ENCODE measurements at regions not wholly inside any gene's neighbourhood (a gene's known extent, or its start where the extent isn't known, plus 50 kb on each side); places are given as distances from the start of the nearest gene placed in this dataset.

GRCh38 chr1:24999906-25000305 lies 69.8 kb upstream of the RUNX3 start:
- Histone ChIP-seq H3K36me3 (ENCODE audit: control insufficient read depth in 5 of 5, insufficient read depth in 5 of 5, low read length in 5 of 5) (no peaks in the 10 kb centered on the region), H3K9ac (ENCODE audit: low read length in 5 of 5) (no peak overlapping the region), H3K9me3 (ENCODE audit: control insufficient read depth in 5 of 5, low read length in 5 of 5) (no peaks in the 10 kb centered on the region), H3K27ac (ENCODE audit: low read depth, low read length) (no peak overlapping the region), H3K27me3 (ENCODE audit: control insufficient read depth in 5 of 5, insufficient read depth in 4 of 5, low read length in 5 of 5) (peaks cover 0 to 3% (median 0%) of the 10 kb centered on the region in 5 donors), H3K4me3 (ENCODE audit: low read depth in 1 of 5, low read length in 5 of 5) (no peak overlapping the region), H3K4me1 (ENCODE audit: control insufficient read depth in 5 of 5, insufficient read depth in 5 of 5, low read length in 5 of 5) (no peaks in the 10 kb centered on the region)

- H3K4me3 ChIP-seq (ENCODE audit: low read depth in 1 of 5, low read length in 5 of 5), result no peak overlapping the region
- no peak overlapping the region for H3K9ac ChIP-seq (ENCODE audit: low read length in 5 of 5)
- no peaks in the 10 kb centered on the region for H3K9me3 ChIP-seq (ENCODE audit: control insufficient read depth in 5 of 5, low read length in 5 of 5)
- H3K27ac ChIP-seq (ENCODE audit: low read depth, low read length), result no peak overlapping the region
- H3K27me3 ChIP-seq (ENCODE audit: control insufficient read depth in 5 of 5, insufficient read depth in 4 of 5, low read length in 5 of 5), result peaks cover 0 to 3% (median under 1%) of the 10 kb centered on the region in 5 donors
- no peaks in the 10 kb centered on the region for H3K4me1 ChIP-seq (ENCODE audit: control insufficient read depth in 5 of 5, insufficient read depth in 5 of 5, low read length in 5 of 5)
- H3K36me3 ChIP-seq (ENCODE audit: control insufficient read depth in 5 of 5, insufficient read depth in 5 of 5, low read length in 5 of 5), result no peaks in the 10 kb centered on the region
Observed at GRCh38 chr1:24999426-24999825, 69.3 kb upstream of the RUNX3 start.

- Histone ChIP-seq H3K9ac (ENCODE audit: low read length in 5 of 5) (no peak overlapping the region), H3K36me3 (ENCODE audit: control insufficient read depth in 5 of 5, insufficient read depth in 5 of 5, low read length in 5 of 5) (no peaks in the 10 kb centered on the region), H3K27ac (ENCODE audit: low read depth, low read length) (no peak overlapping the region), H3K4me3 (ENCODE audit: low read depth in 1 of 5, low read length in 5 of 5) (no peak overlapping the region), H3K27me3 (ENCODE audit: control insufficient read depth in 5 of 5, insufficient read depth in 4 of 5, low read length in 5 of 5) (peaks cover 0 to 8% (median 3%) of the 10 kb centered on the region in 5 donors), H3K9me3 (ENCODE audit: control insufficient read depth in 5 of 5, low read length in 5 of 5) (no peaks in the 10 kb centered on the region), H3K4me1 (ENCODE audit: control insufficient read depth in 5 of 5, insufficient read depth in 5 of 5, low read length in 5 of 5) (no peaks in the 10 kb centered on the region)
Observed at GRCh38 chr1:24998563-24999245, 68.6 kb upstream of the RUNX3 start.

DNA sequence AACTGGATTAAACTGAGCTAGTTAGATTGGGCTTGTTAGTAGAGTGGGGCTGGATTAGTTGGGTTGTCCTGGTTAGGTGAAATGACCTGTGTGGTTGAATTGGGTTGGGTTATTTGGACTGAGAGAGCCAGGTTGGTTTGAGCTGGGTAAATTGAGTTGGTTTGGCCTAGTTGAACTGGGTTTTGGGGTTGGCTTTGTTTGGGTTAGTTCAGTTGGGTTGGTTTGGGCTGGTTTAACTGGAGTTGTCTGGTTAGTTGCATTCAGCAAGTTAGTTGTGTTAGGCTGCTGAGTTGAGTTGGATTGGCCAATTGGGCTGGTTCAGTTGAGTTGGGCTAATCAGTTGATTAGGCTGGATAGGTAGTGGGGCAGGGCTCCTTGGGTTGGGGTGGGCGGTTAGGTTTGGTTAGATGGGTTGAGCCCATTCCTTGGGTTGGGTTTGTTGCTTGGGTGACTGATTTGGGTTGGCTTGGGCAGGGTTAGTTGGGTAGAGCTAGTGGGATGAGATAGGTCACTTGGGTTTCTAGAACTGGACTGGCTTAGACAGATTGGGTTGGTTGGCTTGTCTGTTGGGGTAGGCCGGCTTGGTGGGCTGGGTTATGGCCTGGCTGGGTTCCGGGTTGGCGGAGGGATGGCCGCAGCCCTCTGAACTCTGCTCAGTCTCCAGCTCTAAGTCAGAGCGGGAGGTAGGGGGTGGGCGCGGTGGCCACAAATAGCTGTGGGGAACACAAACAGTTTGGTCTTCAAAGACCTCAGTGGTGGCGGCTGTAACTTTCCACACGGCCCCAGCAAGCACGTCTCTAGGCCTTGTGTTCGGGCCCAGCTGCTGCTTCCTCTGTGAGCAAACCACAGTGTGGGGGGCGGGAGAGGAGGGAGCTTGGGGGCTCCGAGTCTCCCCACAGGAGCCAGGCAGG lies 67.2 kb upstream of the RUNX3 start:
- Histone ChIP-seq H3K9me3 (ENCODE audit: control insufficient read depth in 5 of 5, low read length in 5 of 5) (peaks cover 0 to 4% (median 1%) of the 10 kb centered on the region in 5 donors), H3K36me3 (ENCODE audit: control insufficient read depth in 5 of 5, insufficient read depth in 5 of 5, low read length in 5 of 5) (no peaks in the 10 kb centered on the region), H3K4me3 (ENCODE audit: low read depth in 1 of 5, low read length in 5 of 5) (no peak overlapping the region), H3K9ac (ENCODE audit: low read length in 5 of 5) (no peak overlapping the region), H3K4me1 (ENCODE audit: control insufficient read depth in 5 of 5, insufficient read depth in 5 of 5, low read length in 5 of 5) (no peaks in the 10 kb centered on the region), H3K27me3 (ENCODE audit: control insufficient read depth in 5 of 5, insufficient read depth in 4 of 5, low read length in 5 of 5) (peaks cover 2 to 9% (median 5%) of the 10 kb centered on the region in 5 donors), H3K27ac (ENCODE audit: low read depth, low read length) (no peak overlapping the region)

GRCh38 chr1:24996456-24996855 lies 66.4 kb upstream of the RUNX3 start:
- H3K27me3 ChIP-seq (ENCODE audit: control insufficient read depth in 5 of 5, insufficient read depth in 4 of 5, low read length in 5 of 5), result peaks cover 2 to 11% (median 5%) of the 10 kb centered on the region in 5 donors
- peaks cover 0 to under 1% (median 0%) of the 10 kb centered on the region in 5 donors for H3K4me1 ChIP-seq (ENCODE audit: control insufficient read depth in 5 of 5, insufficient read depth in 5 of 5, low read length in 5 of 5)
- no peaks in the 10 kb centered on the region for H3K36me3 ChIP-seq (ENCODE audit: control insufficient read depth in 5 of 5, insufficient read depth in 5 of 5, low read length in 5 of 5)
- H3K9me3 ChIP-seq (ENCODE audit: control insufficient read depth in 5 of 5, low read length in 5 of 5), result peaks cover 0 to 5% (median 3%) of the 10 kb centered on the region in 5 donors
- H3K27ac ChIP-seq (ENCODE audit: low read depth, low read length), result no peak overlapping the region
- H3K9ac ChIP-seq (ENCODE audit: low read length in 5 of 5), result no peak overlapping the region
- H3K4me3 ChIP-seq (ENCODE audit: low read depth in 1 of 5, low read length in 5 of 5), result no peak overlapping the region

DNA sequence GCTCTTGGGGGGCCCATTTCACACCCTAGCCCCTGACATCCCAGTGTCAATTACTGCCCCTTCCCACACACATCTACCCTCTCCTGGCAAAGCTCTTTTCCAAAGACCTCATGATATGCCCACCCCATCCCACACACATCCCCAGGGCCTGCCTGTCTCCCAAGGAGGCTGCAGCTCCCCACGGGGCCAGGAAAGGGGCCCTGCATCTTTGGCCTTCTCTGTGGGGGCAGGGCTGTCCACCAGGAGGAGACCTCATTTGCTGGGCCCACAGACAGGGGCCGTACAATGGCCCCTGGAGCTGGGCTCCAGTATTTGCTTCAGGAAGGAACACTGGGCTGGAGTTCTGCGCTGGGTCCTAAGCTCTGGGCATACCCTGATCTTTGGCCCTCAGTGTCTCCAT lies 65.6 kb upstream of the RUNX3 start:
- H3K9me3 ChIP-seq (ENCODE audit: control insufficient read depth in 5 of 5, low read length in 5 of 5), result peaks cover 0 to 5% (median 3%) of the 10 kb centered on the region in 5 donors
- H3K9ac ChIP-seq (ENCODE audit: low read length in 5 of 5), result no peak overlapping the region
- no peak overlapping the region for H3K27ac ChIP-seq (ENCODE audit: low read depth, low read length)
- peaks cover 2 to 11% (median 6%) of the 10 kb centered on the region in 5 donors for H3K27me3 ChIP-seq (ENCODE audit: control insufficient read depth in 5 of 5, insufficient read depth in 4 of 5, low read length in 5 of 5)
- H3K36me3 ChIP-seq (ENCODE audit: control insufficient read depth in 5 of 5, insufficient read depth in 5 of 5, low read length in 5 of 5), result no peaks in the 10 kb centered on the region
- no peak overlapping the region for H3K4me3 ChIP-seq (ENCODE audit: low read depth in 1 of 5, low read length in 5 of 5)
- peaks cover 0 to 8% (median 0%) of the 10 kb centered on the region in 5 donors for H3K4me1 ChIP-seq (ENCODE audit: control insufficient read depth in 5 of 5, insufficient read depth in 5 of 5, low read length in 5 of 5)

- Histone ChIP-seq H3K36me3 (ENCODE audit: control insufficient read depth in 5 of 5, insufficient read depth in 5 of 5, low read length in 5 of 5) (no peaks in the 10 kb centered on the region), H3K4me3 (ENCODE audit: low read depth in 1 of 5, low read length in 5 of 5) (no peak overlapping the region), H3K9me3 (ENCODE audit: control insufficient read depth in 5 of 5, low read length in 5 of 5) (peaks cover 0 to 5% (median 3%) of the 10 kb centered on the region in 5 donors), H3K27me3 (ENCODE audit: control insufficient read depth in 5 of 5, insufficient read depth in 4 of 5, low read length in 5 of 5) (peaks cover 2 to 12% (median 6%) of the 10 kb centered on the region in 5 donors), H3K4me1 (ENCODE audit: control insufficient read depth in 5 of 5, insufficient read depth in 5 of 5, low read length in 5 of 5) (peaks cover 0 to 12% (median 0%) of the 10 kb centered on the region in 5 donors), H3K27ac (ENCODE audit: low read depth, low read length) (no peak overlapping the region), H3K9ac (ENCODE audit: low read length in 5 of 5) (no peak overlapping the region)
Observed at GRCh38 chr1:24995140-24995539, 65.1 kb upstream of the RUNX3 start.

- Histone ChIP-seq H3K4me1 (ENCODE audit: control insufficient read depth in 5 of 5, insufficient read depth in 5 of 5, low read length in 5 of 5) (peaks cover 0 to 17% (median 0%) of the 10 kb centered on the region in 5 donors), H3K9ac (ENCODE audit: low read length in 5 of 5) (no peak overlapping the region), H3K4me3 (ENCODE audit: low read depth in 1 of 5, low read length in 5 of 5) (no peak overlapping the region), H3K27ac (ENCODE audit: low read depth, low read length) (no peak overlapping the region), H3K9me3 (ENCODE audit: control insufficient read depth in 5 of 5, low read length in 5 of 5) (peaks cover 0 to 5% (median 5%) of the 10 kb centered on the region in 5 donors), H3K36me3 (ENCODE audit: control insufficient read depth in 5 of 5, insufficient read depth in 5 of 5, low read length in 5 of 5) (no peaks in the 10 kb centered on the region), H3K27me3 (ENCODE audit: control insufficient read depth in 5 of 5, insufficient read depth in 4 of 5, low read length in 5 of 5) (peaks cover 2 to 17% (median 9%) of the 10 kb centered on the region in 5 donors)
Observed at GRCh38 chr1:24993871-24994580, 64.0 kb upstream of the RUNX3 start.

DNA sequence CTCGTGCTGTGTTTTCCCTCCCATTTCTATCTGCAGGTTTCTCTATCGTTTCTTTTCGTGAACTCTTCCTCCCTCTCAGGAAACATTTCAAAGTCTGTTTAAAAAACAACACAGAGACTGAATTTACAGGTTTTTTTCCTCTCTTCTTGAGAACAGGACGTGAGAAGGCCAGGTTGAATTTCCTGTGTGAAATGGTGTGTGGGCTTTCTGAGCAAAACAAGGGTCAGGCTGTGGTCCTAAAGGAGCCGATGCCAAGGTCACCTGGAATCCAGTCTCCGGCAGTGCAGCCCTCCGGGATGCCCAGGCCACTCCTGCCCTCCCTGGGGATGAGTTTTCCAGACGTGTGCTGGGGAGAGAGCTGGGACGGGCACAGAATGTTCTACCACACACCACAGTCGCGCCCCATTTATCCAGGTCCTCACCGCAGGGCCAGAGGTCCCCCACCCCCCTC lies 62.7 kb upstream of the RUNX3 start:
- peaks cover 2 to 19% (median 13%) of the 10 kb centered on the region in 5 donors for H3K27me3 ChIP-seq (ENCODE audit: control insufficient read depth in 5 of 5, insufficient read depth in 4 of 5, low read length in 5 of 5)
- no peak overlapping the region for H3K4me3 ChIP-seq (ENCODE audit: low read depth in 1 of 5, low read length in 5 of 5)
- H3K9me3 ChIP-seq (ENCODE audit: control insufficient read depth in 5 of 5, low read length in 5 of 5), result peaks cover 0 to 5% (median 5%) of the 10 kb centered on the region in 5 donors

More for the DNA sequence above, 62.7 kb upstream of the RUNX3 start:
- H3K36me3 ChIP-seq (ENCODE audit: control insufficient read depth in 5 of 5, insufficient read depth in 5 of 5, low read length in 5 of 5), result no peaks in the 10 kb centered on the region
- no peak overlapping the region for H3K9ac ChIP-seq (ENCODE audit: low read length in 5 of 5)
- H3K27ac ChIP-seq (ENCODE audit: low read depth, low read length), result no peak overlapping the region
- H3K4me1 ChIP-seq (ENCODE audit: control insufficient read depth in 5 of 5, insufficient read depth in 5 of 5, low read length in 5 of 5), result peaks cover 0 to 17% (median 0%) of the 10 kb centered on the region in 5 donors

All from subcutaneous abdominal adipose tissue (tissue), 5 donors.